ENCODE measurements at regions not wholly inside any gene's neighbourhood (a gene's known extent, or its start where the extent isn't known, plus 50 kb on each side); places are given as distances from the start of the nearest gene placed in this dataset.
"Not testable (repeated sequence)": the region's sequence is repeated elsewhere in the genome, so short reads cannot be mapped to it uniquely, and the experiment has no call there.

GRCh38 chr12:124223733-124224138 lies 71.2 kb upstream of the RFLNA start:
- not testable (repeated sequence) for DNase-seq

GRCh38 chr12:124224535-124225110 lies 70.3 kb upstream of the RFLNA start:
- DNase-seq: no peak

- DNase-seq: no peak
Measured at GRCh38 chr12:124225730-124226129, 69.2 kb upstream of the RFLNA start.

GRCh38 chr12:124227951-124228711 lies 66.8 kb upstream of the RFLNA start:
- DNase-seq: no peak

- DNase-seq: no peak
Measured at GRCh38 chr12:124229520-124229919, 65.4 kb upstream of the RFLNA start.

GRCh38 chr12:124230117-124230757 lies 64.7 kb upstream of the RFLNA start:
- no peak for DNase-seq

- DNase-seq: no peak
Measured at GRCh38 chr12:124230789-124231188, 64.1 kb upstream of the RFLNA start.

- no peak for DNase-seq
Measured at GRCh38 chr12:124231980-124232653, 62.8 kb upstream of the RFLNA start.

GRCh38 chr12:124232654-124232987 lies 62.3 kb upstream of the RFLNA start:
- DNase-seq: no peak

- no peak for DNase-seq
Measured at GRCh38 chr12:124233041-124233796, 61.7 kb upstream of the RFLNA start.

- no peak for DNase-seq
Measured at GRCh38 chr12:124233846-124234640, 60.9 kb upstream of the RFLNA start.

GRCh38 chr12:124236625-124237031 lies 58.3 kb upstream of the RFLNA start:
- no peak for DNase-seq

- no peak for DNase-seq
Measured at GRCh38 chr12:124238886-124239285, 56.0 kb upstream of the RFLNA start.

GRCh38 chr12:124240493-124240892 lies 54.4 kb upstream of the RFLNA start:
- DNase-seq: no peak

GRCh38 chr12:124241776-124242528 lies 52.9 kb upstream of the RFLNA start:
- no peak for DNase-seq

- DNase-seq: no peak
Measured at GRCh38 chr12:124242529-124243065, 52.3 kb upstream of the RFLNA start.

- no peak for DNase-seq
Measured at GRCh38 chr12:124243936-124244335, 51.0 kb upstream of the RFLNA start.
